Neuronal stem cell (in vitro differentiated cells): ENCODE measurements at regions not wholly inside any gene's neighbourhood (a gene's known extent, or its start where the extent isn't known, plus 50 kb on each side); places are given as distances from the start of the nearest gene placed in this dataset.

Source experiments
- DNase-seq: peaks from one replicate; pipeline ENCODE4 v3.0.0-alpha.2; 2013; ENCODE audit warnings: low spot score
- H2AFZ ChIP-seq: one replicate; pipeline ENCODE4 v1.6.1; 2013; ENCODE audit warnings: mild to moderate bottlenecking, low read length, inconsistent platforms
- H2AK5ac ChIP-seq: 2 replicates; pipeline ENCODE4 v1.6.1; 2013; ENCODE audit warnings: low read depth, mild to moderate bottlenecking, inconsistent platforms, low read length, moderate library complexity, mixed read lengths
- H2BK120ac ChIP-seq: 2 replicates; pipeline ENCODE4 v1.6.1; 2013; ENCODE audit warnings: low read depth, mild to moderate bottlenecking, inconsistent platforms, low read length, moderate library complexity, mixed read lengths
- H2BK12ac ChIP-seq: one replicate; pipeline ENCODE4 v1.6.1; 2013; ENCODE audit warnings: low read length, inconsistent platforms
- H2BK15ac ChIP-seq: 2 replicates; pipeline ENCODE4 v1.6.1; 2013; ENCODE audit warnings: mild to moderate bottlenecking, low read length, inconsistent platforms, mixed read lengths
- H2BK5ac ChIP-seq: one replicate; pipeline ENCODE4 v1.6.1; 2013; ENCODE audit warnings: inconsistent platforms, mild to moderate bottlenecking, low read length, moderate library complexity
- H3K14ac ChIP-seq: one replicate; pipeline ENCODE4 v1.6.1; 2013; ENCODE audit warnings: low read length, inconsistent platforms
- H3K18ac ChIP-seq: 2 replicates; pipeline ENCODE4 v1.6.1; 2013; ENCODE audit warnings: low read length, inconsistent platforms
- H3K23ac ChIP-seq: 2 replicates; pipeline ENCODE4 v1.6.1; 2013; ENCODE audit warnings: low read depth, mild to moderate bottlenecking, mixed read lengths, low read length, inconsistent platforms; ENCODE audit not compliant: poor library complexity
- H3K27ac ChIP-seq: replicated peaks from 3 replicates; pipeline ENCODE4 v1.5.1; 2013; ENCODE audit warnings: low read length, inconsistent platforms
- H3K27me3 ChIP-seq, 3 experiments: 2 replicates each; pipeline ENCODE4 v1.6.1; 2013; ENCODE audit warnings: low read length in 3 of 3, mild to moderate bottlenecking in 2 of 3, inconsistent platforms in 1 of 3, low read depth in 1 of 3, mixed read lengths in 1 of 3, moderate library complexity in 1 of 3; ENCODE audit not compliant: control insufficient read depth in 3 of 3, insufficient read depth in 3 of 3
- H3K36me3 ChIP-seq, 2 donors: replicated peaks in 1 of 2; 2 replicates each; pipeline ENCODE4 v1.6.1; 2013; ENCODE audit warnings: low read length in 2 of 2; ENCODE audit not compliant: control insufficient read depth in 2 of 2, insufficient read depth in 2 of 2
- H3K4ac ChIP-seq: 2 replicates; pipeline ENCODE4 v1.6.1; 2013; ENCODE audit warnings: inconsistent platforms, mild to moderate bottlenecking, low read length, moderate library complexity
- H3K4me1 ChIP-seq, 2 donors: 1 replicate in 1 of 2; 2 replicates in 1 of 2; pipeline ENCODE4 v1.6.1; 2013; ENCODE audit warnings: low read length in 2 of 2, low read depth in 1 of 2; ENCODE audit not compliant: control insufficient read depth in 2 of 2, insufficient read depth in 1 of 2
- H3K4me2 ChIP-seq: one replicate; pipeline ENCODE4 v1.6.1; 2013; ENCODE audit warnings: mild to moderate bottlenecking, low read length, inconsistent platforms; ENCODE audit not compliant: insufficient read depth, poor library complexity, severe bottlenecking
- H3K4me3 ChIP-seq, 2 donors: 2 replicates each; pipeline ENCODE4 v1.5.1; 2013; ENCODE audit warnings: low read length in 2 of 2, mild to moderate bottlenecking in 2 of 2, inconsistent platforms in 1 of 2, moderate library complexity in 1 of 2
- H3K79me1 ChIP-seq: one replicate; pipeline ENCODE4 v1.6.1; 2013; ENCODE audit warnings: low read depth, mild to moderate bottlenecking, inconsistent platforms, low read length, moderate library complexity
- H3K9ac ChIP-seq: one replicate; pipeline ENCODE4 v1.6.1; 2013; ENCODE audit warnings: mild to moderate bottlenecking, low read depth, low read length, inconsistent platforms; ENCODE audit not compliant: poor library complexity
- H3K9me3 ChIP-seq, 2 donors: replicated peaks in 1 of 2; 2 replicates each; pipeline versions ENCODE3 to v1.6.1; 2013; ENCODE audit warnings: low read length in 2 of 2, mild to moderate bottlenecking in 2 of 2, inconsistent platforms in 1 of 2, low read depth in 1 of 2, mixed read lengths in 1 of 2, moderate library complexity in 1 of 2; ENCODE audit not compliant: control insufficient read depth in 2 of 2, insufficient read depth in 1 of 2
- H4K8ac ChIP-seq: one replicate; pipeline ENCODE4 v1.6.1; 2013; ENCODE audit warnings: low read depth, mild to moderate bottlenecking, inconsistent platforms, low read length, moderate library complexity
- H4K91ac ChIP-seq: one replicate; pipeline ENCODE4 v1.6.1; 2013; ENCODE audit warnings: low read length, low read depth, mild to moderate bottlenecking, inconsistent platforms; ENCODE audit not compliant: poor library complexity
- WGBS, 2 donors: extraction: QIAGEN DNeasy Blood & Tissue Kit; methylation state at CpG; one replicate each; pipeline ENCODE4 v1.1.7; 2013; ENCODE audit warnings: missing lambda C conversion rate in 2 of 2, mixed read lengths in 1 of 2; ENCODE audit not compliant: insufficient read length in 2 of 2, insufficient replicate concordance in 1 of 2; ENCODE audit errors: extremely low coverage in 2 of 2; 5-methylcytosine and 5-hydroxymethylcytosine counted together

DNA sequence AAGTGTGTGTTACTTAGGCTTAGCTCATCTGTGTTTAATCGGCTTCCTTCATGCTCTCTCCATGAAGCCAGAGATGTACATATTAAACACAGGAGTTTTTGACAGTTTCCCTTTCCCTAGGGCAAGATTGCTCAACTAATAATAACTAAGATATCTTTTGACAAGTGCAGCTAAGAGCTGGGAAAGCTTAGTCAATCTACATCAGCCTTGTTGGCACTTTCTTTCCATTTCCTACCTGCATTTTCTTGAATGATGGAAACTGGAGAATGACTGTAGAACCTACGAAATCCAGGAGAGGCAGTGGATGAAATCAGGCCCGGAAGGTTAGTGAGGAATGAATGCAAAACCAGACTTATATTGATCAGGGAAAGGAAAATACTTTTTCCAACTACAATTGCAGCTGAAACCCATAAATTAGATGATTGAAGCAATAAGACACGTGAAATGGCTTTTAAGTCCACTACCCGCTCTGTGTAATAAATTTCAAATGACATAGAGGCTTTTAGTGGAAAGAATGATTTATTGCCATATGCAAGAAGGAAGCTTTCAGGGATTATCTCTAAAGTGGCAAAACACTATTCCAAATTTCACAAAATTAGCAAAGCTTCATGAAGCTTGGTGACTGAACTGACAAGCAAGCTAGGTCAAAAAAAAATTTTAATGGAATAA is 237.2 kb upstream of the ID4 start:
- no peak overlapping the region for H3K4ac ChIP-seq
- H3K9me3 ChIP-seq = no peaks in the 10 kb centered on the region
- H3K14ac ChIP-seq = no peak overlapping the region
- H3K18ac ChIP-seq = no peak overlapping the region
- no peak overlapping the region for H3K4me3 ChIP-seq
- no CpG with 5 or more reads among the region's 5 CpGs for WGBS, 2 donors
- no peak overlapping the region for H4K8ac ChIP-seq
- no peak overlapping the region for H2BK12ac ChIP-seq
- no peak overlapping the region for H3K4me2 ChIP-seq
- no peak overlapping the region for H3K23ac ChIP-seq
- H3K27me3 ChIP-seq = no peaks in the 10 kb centered on the region
- H2BK5ac ChIP-seq = no peak overlapping the region
- no peak overlapping the region for H4K91ac ChIP-seq
- H2BK15ac ChIP-seq = no peak overlapping the region
- no peak overlapping the region for H3K27ac ChIP-seq
- no peaks in the 10 kb centered on the region for H3K79me1 ChIP-seq
- no peak overlapping the region for H2AK5ac ChIP-seq
- DNase-seq = no peak
- H3K9ac ChIP-seq = no peak overlapping the region
- H2AFZ ChIP-seq = no peak overlapping the region
- no peak overlapping the region for H2BK120ac ChIP-seq
- no peaks in the 10 kb centered on the region for H3K36me3 ChIP-seq
- peaks cover 2 to 8% of the 10 kb centered on the region in 2 donors for H3K4me1 ChIP-seq

DNA sequence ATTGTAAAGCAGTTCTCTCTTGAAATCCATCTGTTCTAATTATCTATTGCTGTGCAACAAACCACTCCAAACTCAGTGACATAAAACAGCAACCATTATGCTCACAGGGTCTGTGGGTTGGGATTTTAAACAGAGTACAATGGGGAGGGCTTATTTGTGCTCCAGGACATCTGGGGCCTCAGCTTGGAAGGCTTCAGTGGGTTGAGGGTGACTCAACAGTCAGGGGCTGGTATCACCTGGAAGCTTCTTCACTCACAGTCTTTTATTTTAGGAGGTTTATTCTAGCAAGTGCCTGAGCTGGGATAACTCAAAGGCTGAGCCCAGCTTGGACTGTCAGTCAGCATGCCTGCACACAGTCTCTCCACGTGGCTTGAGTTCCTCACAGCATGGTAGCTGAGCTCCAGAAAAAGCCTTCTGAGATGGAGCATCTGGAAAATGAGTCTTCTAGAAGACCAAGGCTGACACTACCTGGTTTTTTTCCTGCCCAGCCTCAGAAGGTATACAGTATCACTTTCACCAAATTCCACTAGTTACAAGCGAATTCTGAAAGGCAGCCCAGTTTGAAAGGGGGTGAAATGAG is 234.6 kb upstream of the ID4 start:
- no peak overlapping the region for H2BK15ac ChIP-seq
- no peak overlapping the region for H3K9ac ChIP-seq
- H2BK12ac ChIP-seq = no peak overlapping the region
- H4K8ac ChIP-seq = no peak overlapping the region
- H3K4me2 ChIP-seq = no peak overlapping the region
- no peak overlapping the region for H3K27ac ChIP-seq
- H3K4me3 ChIP-seq = no peak overlapping the region
- H3K4me1 ChIP-seq = peaks cover 7 to 8% of the 10 kb centered on the region in 2 donors
- WGBS, 2 donors = no CpG with 5 or more reads among the region's 2 CpGs
- H2AK5ac ChIP-seq = no peak overlapping the region
- H3K36me3 ChIP-seq = no peaks in the 10 kb centered on the region
- no peak overlapping the region for H4K91ac ChIP-seq
- no peak overlapping the region for H2BK5ac ChIP-seq
- H3K4ac ChIP-seq = no peak overlapping the region
- no peak overlapping the region for H2BK120ac ChIP-seq
- no peaks in the 10 kb centered on the region for H3K79me1 ChIP-seq
- no peak overlapping the region for H3K23ac ChIP-seq
- no peak for DNase-seq
- H3K9me3 ChIP-seq = no peaks in the 10 kb centered on the region
- H2AFZ ChIP-seq = peak overlapping the region; percentile 42
- no peaks in the 10 kb centered on the region for H3K27me3 ChIP-seq
- H3K14ac ChIP-seq = no peak overlapping the region
- H3K18ac ChIP-seq = no peak overlapping the region

DNA sequence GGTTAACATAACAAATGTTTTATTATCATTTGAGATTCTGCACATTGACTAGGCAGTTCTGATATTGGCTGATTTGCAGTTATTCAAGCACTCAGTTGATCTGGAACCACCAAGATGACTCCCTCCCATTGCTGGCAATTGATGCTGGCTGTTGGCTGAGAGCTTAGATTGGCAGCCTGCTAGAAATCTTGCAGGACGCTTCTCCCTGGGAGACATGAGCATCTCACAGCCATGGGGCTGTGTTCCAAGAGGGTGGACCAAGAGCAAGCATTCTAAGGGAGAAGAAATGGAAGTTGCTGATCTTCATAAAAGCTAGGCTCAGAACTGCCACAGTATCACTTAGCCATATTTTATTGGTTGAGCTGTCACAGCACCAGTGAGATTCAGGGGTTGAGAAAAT is 233.4 kb upstream of the ID4 start:
- H2BK15ac ChIP-seq = no peak overlapping the region
- no peak overlapping the region for H3K14ac ChIP-seq
- H3K4me3 ChIP-seq = no peak overlapping the region
- no peak overlapping the region for H3K4me2 ChIP-seq
- H2BK5ac ChIP-seq = no peak overlapping the region
- no peaks in the 10 kb centered on the region for H3K27me3 ChIP-seq
- no peaks in the 10 kb centered on the region for H3K36me3 ChIP-seq
- no peak overlapping the region for H2BK12ac ChIP-seq
- H3K9me3 ChIP-seq = no peaks in the 10 kb centered on the region
- no peak overlapping the region for H3K23ac ChIP-seq
- no peak overlapping the region for H3K18ac ChIP-seq
- H3K79me1 ChIP-seq = no peaks in the 10 kb centered on the region
- no peak for DNase-seq
- WGBS, 2 donors = no CpG with 5 or more reads among the region's 1 CpG
- no peak overlapping the region for H4K8ac ChIP-seq
- no peak overlapping the region for H3K27ac ChIP-seq
- peaks cover 7 to 8% of the 10 kb centered on the region in 2 donors for H3K4me1 ChIP-seq
- no peak overlapping the region for H3K4ac ChIP-seq
- H2AK5ac ChIP-seq = no peak overlapping the region
- no peak overlapping the region for H2BK120ac ChIP-seq
- H4K91ac ChIP-seq = no peak overlapping the region
- no peak overlapping the region for H2AFZ ChIP-seq
- no peak overlapping the region for H3K9ac ChIP-seq

DNA sequence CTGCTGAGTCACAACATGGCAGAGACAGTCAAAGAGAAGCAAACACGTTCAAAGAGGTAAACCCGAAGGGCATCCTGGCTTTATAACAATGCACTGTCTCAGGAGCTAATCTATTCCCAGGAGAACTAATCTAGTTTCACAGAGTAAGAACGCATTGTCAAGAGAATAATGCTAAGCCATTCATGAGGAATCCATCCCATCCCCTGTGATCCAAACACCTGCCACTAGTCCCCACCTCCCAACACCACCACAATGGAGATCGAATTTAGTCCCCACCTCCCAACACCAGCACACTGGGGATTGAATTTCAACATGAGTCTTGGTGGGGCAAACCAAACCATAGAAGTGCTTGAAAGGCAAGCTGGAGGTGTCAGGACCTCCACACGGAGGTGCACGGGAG is 231.5 kb upstream of the ID4 start:
- Histone ChIP-seq H3K27me3 (no peaks in the 10 kb centered on the region), H3K4me3 (no peak overlapping the region), H3K9me3 (no peaks in the 10 kb centered on the region), H2BK5ac (no peak overlapping the region), H3K9ac (no peak overlapping the region), H2BK12ac (no peak overlapping the region), H3K4me2 (no peak overlapping the region), H2BK15ac (no peak overlapping the region), H3K4me1 (peaks cover 7 to 8% of the 10 kb centered on the region in 2 donors), H4K91ac (no peak overlapping the region), H3K4ac (no peak overlapping the region), H2AK5ac (no peak overlapping the region), H3K18ac (no peak overlapping the region), H3K14ac (no peak overlapping the region), H3K79me1 (no peaks in the 10 kb centered on the region), H2AFZ (no peak overlapping the region), H3K27ac (no peak overlapping the region), H2BK120ac (no peak overlapping the region), H4K8ac (no peak overlapping the region), H3K36me3 (no peaks in the 10 kb centered on the region), H3K23ac (no peak overlapping the region)
- WGBS, 2 donors = no CpG with 5 or more reads among the region's 6 CpGs
- DNase-seq = peak; percentile 2
